ENCODE measurements at regions not wholly inside any gene's neighbourhood (a gene's known extent, or its start where the extent isn't known, plus 50 kb on each side); places are given as distances from the start of the nearest gene placed in this dataset.

- no peak for DNase-seq
Measured at GRCh38 chr6:164010441-164011103, 596.1 kb downstream of the QKI start.

DNA sequence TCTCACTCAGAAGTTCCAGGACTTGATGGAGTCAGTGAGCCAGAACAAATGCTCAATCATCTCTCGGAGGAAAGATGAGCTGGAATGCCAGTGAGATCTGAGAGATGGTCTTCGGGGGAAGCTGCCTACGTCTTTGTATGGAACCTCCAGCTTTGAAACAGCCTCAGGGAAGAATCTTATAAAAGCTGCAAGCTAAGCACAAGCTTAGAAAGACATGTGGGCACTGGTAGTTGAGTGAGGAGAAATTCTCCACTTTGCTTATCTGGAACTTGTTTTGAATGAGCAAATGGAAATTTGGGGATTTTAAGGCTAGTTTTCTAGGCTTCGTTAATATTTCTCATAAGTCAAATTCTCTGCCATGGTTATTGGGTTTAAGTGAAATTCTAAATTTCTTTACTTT lies 594.4 kb downstream of the QKI start:
- no peak for DNase-seq

- DNase-seq: no peak
Measured at GRCh38 chr6:164007881-164008280, 593.4 kb downstream of the QKI start.

- no peak for DNase-seq
Measured at GRCh38 chr6:164006459-164006858, 591.9 kb downstream of the QKI start.

DNA sequence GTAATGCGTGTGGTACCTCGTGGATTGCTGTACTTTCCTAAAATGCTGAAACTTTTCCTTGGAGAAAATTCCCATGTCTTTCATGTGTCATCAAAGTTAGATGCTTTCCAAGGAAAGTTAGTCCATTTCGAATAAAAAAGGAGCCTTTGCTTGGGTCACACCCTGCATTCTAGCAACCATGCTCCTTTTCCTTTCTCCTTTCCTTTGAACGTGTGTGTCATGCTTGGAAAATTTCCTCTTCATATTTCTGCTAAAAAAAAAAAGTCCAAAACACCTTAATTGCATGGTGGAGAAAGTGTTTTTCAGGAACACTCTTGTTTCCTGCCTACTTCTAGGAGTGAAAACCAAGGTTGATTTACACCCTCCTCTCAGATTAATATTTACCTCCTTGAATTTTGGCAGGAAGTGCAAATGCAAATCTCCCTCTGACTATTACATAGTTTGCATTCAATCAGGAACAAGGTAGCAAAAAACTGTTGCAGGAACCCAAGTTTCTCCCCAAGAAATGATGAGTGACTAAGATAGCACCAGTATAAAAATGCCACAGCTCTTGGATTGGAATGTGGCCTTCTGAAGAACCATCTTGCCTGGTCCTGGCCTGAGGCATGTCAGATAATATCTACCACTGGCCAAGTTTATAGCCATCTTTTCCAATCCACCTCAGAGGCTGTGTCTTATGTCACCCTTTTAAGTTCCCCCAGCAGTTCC lies 590.6 kb downstream of the QKI start:
- DNase-seq: no peak

GRCh38 chr6:164000276-164000675 lies 585.8 kb downstream of the QKI start:
- no peak for DNase-seq

GRCh38 chr6:163999475-164000125 lies 585.1 kb downstream of the QKI start:
- no peak for DNase-seq

DNA sequence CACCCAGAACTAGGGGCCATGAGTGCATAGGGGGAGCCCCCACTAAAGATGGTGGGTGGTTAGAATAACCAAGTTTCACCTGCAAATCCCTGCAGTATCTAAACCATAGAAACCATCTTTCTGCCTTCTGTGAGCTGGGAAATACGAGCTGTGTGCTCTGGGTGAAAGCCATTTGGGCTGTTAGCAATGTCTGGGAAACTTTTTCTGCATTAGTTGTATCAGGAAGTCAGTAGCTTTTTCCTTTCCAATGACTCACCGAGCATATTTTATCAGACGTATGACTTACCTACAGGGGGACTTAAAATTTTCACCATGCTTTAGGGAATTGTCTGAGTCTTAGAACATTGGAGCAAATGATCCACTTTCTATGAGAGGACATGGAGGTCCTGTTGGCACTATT lies 584.0 kb downstream of the QKI start:
- DNase-seq: no peak

- no peak for DNase-seq
Measured at GRCh38 chr6:163996491-163996890, 582.0 kb downstream of the QKI start.

GRCh38 chr6:163994566-163994965 lies 580.0 kb downstream of the QKI start:
- no peak for DNase-seq

- DNase-seq: no peak
Measured at GRCh38 chr6:163992701-163993100, 578.2 kb downstream of the QKI start.

GRCh38 chr6:163992056-163992455 lies 577.5 kb downstream of the QKI start:
- DNase-seq: no peak

DNA sequence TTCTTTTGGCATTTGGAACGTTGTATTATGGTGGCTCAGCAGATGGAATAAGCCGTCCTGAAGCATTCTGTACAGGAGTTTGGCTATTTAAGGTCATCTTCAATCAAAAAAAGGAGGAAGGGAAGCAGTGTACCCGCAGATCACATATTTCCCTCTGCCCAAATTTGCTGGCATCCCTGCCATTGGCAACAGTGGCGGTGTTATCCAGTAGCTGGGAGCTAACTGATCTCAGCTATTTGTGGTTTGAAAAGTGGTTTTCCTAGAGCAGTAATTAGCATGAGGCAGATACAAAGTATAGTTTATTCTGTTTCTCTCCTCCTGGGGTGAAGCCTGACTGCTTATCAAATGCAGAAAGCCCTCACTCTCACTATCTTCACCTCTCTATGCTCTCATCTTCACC lies 576.8 kb downstream of the QKI start:
- DNase-seq: no peak

DNA sequence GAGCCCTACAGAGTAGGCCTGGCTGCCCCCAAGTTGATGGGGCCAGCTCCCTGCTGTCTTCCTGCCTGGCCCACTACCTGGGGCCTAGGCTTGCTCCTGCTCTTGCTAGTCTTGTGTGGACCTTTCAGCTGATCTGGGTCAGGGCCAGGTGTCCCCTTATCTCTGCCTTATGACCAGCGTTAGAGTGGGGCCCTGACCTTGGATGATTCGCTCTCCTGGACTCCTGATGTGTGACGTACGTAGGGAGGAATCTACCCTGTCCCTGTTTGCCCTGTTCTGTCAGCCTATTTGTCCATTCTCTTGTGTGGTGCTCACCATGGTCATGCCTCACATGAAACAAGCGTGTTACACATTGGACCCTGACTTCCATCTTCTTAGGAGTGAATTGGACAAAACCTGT lies 571.8 kb downstream of the QKI start:
- DNase-seq: no peak

- DNase-seq: peak; percentile 40
Measured at GRCh38 chr6:163985710-163986109, 571.2 kb downstream of the QKI start.

- DNase-seq: no peak
Measured at GRCh38 chr6:163985040-163985439, 570.5 kb downstream of the QKI start.

DNA sequence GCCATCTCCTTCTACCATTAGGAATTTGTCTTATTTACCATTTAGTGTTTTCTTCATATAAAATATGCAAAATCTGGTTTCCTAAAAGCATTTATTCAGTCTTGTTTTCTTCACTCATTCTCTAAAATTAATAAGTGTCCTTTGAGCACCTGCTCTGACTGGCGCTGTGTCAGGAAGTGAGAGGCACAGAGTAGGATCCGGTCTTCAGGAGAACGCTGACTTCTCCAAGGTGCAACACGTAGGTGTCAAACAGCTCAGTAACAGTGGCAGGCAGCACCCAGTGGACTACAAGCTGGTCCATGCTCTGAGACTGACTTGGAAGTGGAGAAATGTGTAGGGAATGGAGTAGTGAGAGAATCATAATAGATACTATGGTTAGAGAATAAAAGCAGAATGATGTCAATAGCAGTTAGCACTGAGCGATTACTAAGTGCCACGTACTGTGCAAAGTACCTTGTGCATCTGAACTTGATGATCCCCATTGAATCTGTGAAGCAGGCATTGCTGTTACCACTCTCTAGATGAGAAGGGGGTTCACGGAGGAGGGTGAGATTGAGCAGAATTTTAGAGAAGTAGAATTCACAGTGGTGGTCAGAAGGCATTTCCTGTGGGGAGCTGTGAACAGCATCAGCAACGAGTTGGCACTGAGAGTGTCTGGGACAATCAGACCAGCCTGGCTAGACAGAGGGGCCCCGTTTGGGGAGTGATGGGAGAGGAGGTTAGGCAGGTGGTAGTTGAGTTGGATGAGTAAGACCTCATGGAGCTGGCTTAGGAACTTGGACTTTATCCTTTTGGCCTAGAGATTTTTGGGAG lies 569.8 kb downstream of the QKI start:
- DNase-seq: no peak

DNA sequence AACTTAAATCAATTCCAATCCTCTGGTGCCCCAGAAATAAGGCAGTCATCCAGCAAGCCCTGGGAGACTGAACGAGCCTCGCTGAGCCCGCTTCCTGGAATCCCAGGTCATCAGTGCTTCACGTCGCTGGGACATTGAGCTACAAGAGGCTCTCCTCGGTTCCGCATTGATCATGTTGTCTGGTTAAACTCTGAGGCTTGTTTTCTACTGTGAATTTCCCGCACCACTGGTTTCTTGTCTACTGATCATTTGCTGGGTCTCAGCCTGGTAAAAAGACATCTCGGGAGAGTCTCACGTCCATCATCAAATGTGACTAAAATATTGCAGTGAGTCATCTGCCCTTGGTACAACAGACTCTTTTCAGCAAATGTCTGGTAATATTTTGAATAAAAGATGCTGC lies 569.2 kb downstream of the QKI start:
- DNase-seq: no peak

DNA sequence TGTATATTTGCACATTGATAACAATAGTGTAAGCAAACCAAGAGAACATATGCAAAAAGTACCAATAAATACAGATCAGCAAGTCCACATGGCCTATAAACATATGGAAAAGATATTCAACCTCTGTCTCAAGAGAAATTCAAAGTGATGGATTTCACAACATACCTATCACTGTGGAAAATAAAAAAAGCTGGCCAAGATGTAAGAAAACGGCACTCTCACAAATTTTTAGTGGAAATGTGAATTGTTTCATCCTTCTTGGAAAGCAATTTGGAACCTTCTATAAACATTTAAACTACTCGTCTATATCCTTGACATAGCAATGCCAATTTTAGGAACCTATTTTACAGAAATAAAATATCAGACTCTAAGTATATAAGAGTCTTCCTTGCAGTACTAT lies 559.8 kb downstream of the QKI start:
- DNase-seq: no peak

- DNase-seq: no peak
Measured at GRCh38 chr6:163971841-163972838, 557.6 kb downstream of the QKI start.

DNA sequence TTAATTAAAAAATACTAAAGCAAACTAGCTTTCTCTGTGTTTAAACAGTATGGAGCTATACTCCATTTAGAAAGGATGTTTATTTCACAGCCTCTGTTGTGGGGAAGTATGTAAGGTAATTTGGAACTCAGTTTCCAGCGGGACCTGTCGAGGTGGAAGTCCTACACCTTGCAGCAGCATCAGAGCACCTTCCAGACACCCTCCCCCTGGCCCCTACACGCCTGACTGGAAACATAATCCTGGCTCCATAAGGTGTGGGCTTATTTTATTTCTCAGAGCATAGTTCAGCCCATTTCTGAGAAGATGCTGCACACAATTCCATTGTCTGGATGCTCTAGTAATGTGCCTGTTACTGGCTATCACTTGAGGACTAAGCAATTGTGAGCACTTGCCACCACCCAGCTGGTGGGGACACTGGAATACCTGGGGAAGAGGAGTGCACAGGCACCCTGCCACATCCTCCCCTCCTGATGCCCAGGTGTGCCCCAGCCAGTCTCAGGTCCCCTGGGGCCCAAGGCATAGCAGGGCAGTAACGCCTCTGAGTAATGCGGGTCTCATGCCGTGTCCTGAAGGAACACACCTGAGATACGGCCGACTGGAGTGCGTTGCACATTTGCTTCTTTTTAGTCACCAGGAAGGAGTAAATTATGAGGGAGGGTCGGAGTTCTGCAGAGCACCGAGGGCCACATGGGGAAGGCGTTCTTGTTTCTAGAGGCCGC lies 556.5 kb downstream of the QKI start:
- no peak for DNase-seq

Data from COR-L47 (cell line).